ENCODE measurements at regions not wholly inside any gene's neighbourhood (a gene's known extent, or its start where the extent isn't known, plus 50 kb on each side); places are given as distances from the start of the nearest gene placed in this dataset.
"Not testable (repeated sequence)": the region's sequence is repeated elsewhere in the genome, so short reads cannot be mapped to it uniquely, and the experiment has no call there.

DNA sequence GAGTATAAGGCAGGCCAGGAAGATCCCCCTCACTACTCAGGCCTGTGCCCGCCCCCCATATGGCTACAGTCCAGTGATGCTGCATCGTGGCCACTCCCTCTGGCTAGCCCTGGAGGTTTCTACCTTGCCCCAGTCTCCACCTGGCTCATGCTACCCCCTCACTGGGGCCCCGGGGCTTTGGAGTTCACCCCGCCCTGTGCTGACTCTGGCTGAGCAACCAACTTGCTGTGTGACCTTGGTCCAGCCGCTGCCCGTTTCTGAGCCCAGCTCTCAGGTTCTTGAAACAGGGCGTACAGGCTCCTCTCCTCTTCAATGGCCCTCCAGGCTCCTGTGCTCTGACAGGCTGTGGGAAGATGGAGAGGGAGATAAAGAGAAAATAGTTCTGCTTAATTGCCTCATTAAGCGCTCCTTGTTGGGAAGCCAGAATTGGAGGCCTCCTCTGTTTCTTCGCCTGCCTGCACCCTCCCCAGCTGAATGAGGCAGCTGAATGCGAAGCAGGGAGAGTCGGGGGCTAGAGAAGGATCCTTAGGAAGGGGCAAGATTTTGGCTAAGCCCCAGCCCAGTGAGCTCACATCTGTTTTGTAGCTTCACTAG lies 138.2 kb upstream of the NCOR2 start:
- DNase-seq, result no peak

DNA sequence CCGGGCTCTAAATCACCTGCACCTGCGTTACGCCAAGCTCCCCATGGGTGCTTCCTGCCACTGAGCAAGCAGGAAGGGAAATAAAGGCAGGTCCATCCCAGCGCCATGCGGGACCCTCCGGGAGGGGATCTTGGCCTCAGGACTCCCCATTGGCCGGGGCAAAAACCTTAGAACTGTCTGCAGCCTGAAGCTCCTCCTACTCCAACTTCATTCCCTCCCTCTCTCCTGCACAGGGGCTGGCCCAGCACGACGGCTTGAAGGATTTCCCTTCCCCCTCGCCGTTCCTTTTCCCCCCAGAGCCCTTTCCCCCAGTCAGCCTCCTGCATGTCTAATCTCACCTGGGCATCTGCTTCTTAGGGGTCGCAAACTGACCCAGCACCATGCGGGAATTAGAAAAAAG lies 137.2 kb upstream of the NCOR2 start:
- no peak for DNase-seq

DNA sequence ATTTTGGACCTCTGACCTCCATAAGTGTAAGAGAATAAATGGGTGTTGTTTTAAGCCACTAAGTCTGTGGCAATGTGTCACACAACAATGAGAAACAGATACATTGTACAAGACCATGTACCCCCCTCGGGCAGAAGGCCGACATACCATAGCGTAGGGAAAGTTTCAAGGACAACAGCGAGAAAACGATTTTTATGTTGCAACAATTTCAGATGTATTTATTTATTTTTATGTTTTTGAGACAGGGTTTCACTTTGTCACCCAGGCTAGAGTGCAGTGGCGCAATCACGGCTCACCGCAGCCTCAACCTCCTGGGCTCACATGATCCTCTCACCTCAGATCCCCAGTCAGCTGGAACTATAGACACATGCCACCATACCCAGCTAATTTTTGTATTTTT lies 136.4 kb upstream of the NCOR2 start:
- no peak for DNase-seq

GRCh38 chr12:124702736-124703135 lies 135.3 kb upstream of the NCOR2 start:
- no peak for DNase-seq

- DNase-seq, result no peak
Measured at GRCh38 chr12:124700810-124701592, 133.6 kb upstream of the NCOR2 start.

- no peak for DNase-seq
Measured at GRCh38 chr12:124699909-124700308, 132.5 kb upstream of the NCOR2 start.

DNA sequence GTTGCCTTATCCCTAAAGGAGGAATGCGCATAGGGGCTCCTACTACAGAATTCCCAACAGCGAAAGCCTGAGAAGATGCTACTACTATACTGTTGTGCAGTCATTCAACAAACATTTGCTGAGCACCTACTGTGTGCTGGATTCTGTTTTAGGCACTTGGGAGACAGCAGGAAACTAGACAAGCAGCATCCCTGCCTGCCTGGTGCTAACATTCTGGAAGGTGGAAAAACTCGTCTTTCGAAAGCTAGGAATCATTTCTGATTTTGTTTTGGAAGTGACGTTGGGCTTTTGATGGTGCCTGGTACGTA lies 131.5 kb upstream of the NCOR2 start:
- DNase-seq, result no peak

DNA sequence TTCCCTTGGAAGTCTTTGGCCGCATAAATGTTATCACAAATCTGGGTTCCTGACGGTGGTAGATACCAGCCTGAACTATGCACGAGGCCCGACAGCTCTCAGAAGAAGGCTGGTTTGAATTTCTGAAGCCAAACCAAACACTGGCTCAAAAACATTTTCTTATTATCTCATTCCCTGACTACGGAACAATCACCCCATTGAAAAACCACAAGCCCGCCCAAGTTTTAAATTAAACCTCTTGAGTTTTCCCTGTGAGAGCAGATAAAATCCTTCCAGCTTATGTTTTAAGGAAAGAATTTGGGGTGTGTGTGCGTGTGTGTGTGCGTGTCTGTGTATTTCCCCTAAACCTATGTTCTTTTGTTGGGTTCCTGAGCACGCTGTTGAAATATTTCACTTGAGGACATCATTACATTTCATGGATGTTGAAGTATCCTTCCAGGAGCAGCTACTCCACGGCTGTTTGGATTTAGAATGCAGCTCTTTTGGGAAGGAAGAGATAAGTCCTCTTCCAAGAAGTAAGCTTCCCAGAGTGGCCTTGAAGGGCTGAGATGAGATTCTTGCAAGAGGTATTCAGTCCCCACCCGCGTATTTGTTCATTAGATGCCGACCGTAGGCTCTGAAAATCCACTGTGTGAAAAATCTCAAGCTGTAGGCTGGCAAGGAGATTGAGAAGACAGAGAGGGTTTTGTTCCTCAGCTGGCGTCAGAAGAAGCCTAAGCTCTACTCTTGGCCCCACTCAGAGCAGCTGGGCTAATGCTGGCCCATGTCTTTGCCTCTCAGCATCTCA lies 131.0 kb upstream of the NCOR2 start:
- DNase-seq, result no peak

- not testable (repeated sequence) for DNase-seq
Measured at GRCh38 chr12:124697722-124698121, 130.3 kb upstream of the NCOR2 start.

DNA sequence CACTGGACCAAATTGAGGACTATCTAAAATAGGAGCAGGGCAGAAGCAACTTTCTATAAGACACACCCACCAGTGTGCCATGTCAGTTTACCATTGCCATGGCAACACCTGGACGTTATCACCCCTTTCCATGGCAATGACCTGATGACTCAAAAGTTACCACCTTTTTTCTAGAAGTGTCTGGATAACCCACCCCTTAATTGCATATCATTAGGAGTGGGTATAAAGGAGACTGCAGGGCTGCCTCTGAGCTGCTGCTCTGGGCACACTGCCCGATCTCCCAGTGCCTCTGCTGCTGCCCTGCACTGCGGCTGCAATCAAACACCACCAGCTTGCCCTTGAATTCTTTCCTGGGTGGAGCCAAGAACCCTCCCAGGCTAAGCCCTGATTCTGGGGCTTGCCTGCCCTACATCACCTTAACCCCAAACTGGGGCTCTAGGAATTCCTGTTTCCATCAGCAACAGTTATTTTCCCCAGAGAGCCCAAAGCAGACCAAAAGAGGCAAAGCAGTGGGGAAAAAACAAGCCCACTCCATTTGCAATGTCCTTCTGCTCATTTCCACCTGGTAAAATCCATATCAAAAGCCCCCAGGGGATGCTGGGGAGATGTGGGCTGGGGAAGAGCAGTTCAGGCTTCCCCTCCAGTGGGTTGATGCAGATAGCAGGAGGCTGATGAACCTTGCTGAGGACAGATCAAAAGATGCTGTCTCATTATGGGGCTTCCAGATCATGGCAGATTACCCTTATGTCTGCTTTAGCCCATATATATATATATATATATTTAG lies 129.5 kb upstream of the NCOR2 start:
- DNase-seq, result peak; percentile 21

GRCh38 chr12:124695861-124696260 lies 128.4 kb upstream of the NCOR2 start:
- DNase-seq, result no peak

- no peak for DNase-seq
Measured at GRCh38 chr12:124694846-124695497, 127.6 kb upstream of the NCOR2 start.

DNA sequence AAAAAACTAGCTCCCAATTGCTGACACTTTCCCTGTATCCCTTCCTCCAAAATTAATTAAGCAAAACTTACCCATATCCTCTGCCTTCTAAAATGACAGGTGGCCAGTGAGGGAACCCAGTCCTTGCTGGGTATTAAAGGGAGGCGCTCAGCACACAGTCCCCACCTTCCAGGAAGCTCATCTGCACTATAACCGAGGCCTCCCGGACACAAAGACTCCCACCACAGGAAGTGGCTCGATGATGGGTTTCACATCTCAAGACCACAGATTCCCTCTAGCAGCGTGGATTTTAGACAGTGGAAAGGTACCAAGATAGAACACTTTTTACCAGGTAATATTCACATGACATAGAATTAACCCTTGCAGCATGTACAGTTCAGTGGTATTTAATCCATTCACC lies 126.8 kb upstream of the NCOR2 start:
- DNase-seq, result no peak

GRCh38 chr12:124693111-124693723 lies 125.8 kb upstream of the NCOR2 start:
- no peak for DNase-seq

- no peak for DNase-seq
Measured at GRCh38 chr12:124692443-124692842, 125.0 kb upstream of the NCOR2 start.

DNA sequence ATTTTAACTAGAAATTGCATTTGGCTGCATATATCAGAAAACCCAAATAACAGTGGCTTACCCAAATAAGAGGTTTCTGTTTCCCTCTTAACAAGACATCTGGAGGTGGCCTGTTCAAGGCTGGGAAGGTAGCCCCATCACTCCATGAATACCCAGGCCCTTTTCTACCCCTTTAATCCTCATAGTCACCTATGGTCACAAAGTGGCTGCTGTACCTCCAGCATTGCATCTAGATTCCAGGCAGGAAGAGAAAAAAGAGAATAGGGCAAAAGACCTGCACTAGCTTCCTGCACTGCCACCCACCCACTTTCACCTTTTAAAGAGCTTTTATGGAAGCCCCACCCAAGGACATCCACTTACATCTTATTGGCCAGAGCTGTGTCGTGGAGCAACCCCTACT lies 124.0 kb upstream of the NCOR2 start:
- DNase-seq, result no peak

DNA sequence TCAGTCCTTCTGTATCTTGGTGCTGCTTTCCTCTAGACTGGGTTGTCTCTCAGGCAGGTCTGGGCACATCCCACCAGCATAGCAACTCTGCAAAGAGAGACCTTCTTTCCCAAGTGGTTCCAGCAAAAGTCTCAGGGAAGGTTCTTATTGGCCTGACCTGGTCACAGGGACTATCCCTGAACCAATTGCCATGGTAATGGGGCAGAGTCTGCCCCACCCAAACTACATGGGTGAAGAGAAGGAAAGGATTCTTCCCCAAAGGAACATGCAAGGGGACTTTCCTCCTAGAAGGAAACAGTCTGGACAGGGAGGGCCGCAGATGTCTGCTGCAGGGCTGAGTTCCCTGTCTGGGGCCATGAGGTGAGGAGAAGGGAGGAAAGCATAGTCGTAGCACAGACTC lies 122.2 kb upstream of the NCOR2 start:
- no peak for DNase-seq

- no peak for DNase-seq
Measured at GRCh38 chr12:124688356-124688992, 121.1 kb upstream of the NCOR2 start.

GRCh38 chr12:124687917-124688316 lies 120.5 kb upstream of the NCOR2 start:
- DNase-seq, result no peak

GRCh38 chr12:124687174-124687902 lies 119.9 kb upstream of the NCOR2 start:
- no peak for DNase-seq

All from COR-L47 (cell line).